HepG2 (cell line): ENCODE measurements at regions not wholly inside any gene's neighbourhood (a gene's known extent, or its start where the extent isn't known, plus 50 kb on each side); places are given as distances from the start of the nearest gene placed in this dataset.
"Not testable (repeated sequence)": the region's sequence is repeated elsewhere in the genome, so short reads cannot be mapped to it uniquely, and the experiment has no call there.

Experiments
- CENPX ChIP-seq: sonication (generic); formaldehyde crosslinking; IDR thresholded peaks from 2 replicates; pipeline ENCODE4 v1.9.0; 2021; ENCODE audit warnings: mild to moderate bottlenecking, missing genetic modification reagents, moderate library complexity
- CREM ChIP-seq, 2 experiments: sonication (generic) in 1 of 2; formaldehyde crosslinking in 1 of 2; IDR thresholded peaks; 2 replicates each; pipeline versions ENCODE4 v1.4.0 to v1.6.1; 2016 to 2020; ENCODE audit warnings: antibody characterized with exemption in 1 of 2, mild to moderate bottlenecking in 1 of 2, missing genetic modification reagents in 1 of 2
- CTCF ChIP-seq: sonication (generic); formaldehyde crosslinking; IDR thresholded peaks from 2 replicates; pipeline ENCODE4 v1.5.0; 2020; ENCODE audit warnings: mild to moderate bottlenecking, missing genetic modification reagents, moderate library complexity
- ESRRA ChIP-seq: sonication (generic); formaldehyde crosslinking; IDR thresholded peaks from 2 replicates; pipeline ENCODE4 v1.5.1; 2020; ENCODE audit warnings: mild to moderate bottlenecking, low read depth, missing genetic modification reagents
- JUN ChIP-seq: sonication (generic); formaldehyde crosslinking; IDR thresholded peaks from 2 replicates; pipeline ENCODE4 v1.4.0; 2020; ENCODE audit warnings: mild to moderate bottlenecking, missing genetic modification reagents
- SMAD1 ChIP-seq: sonication (generic); formaldehyde crosslinking; IDR thresholded peaks from 2 replicates; pipeline ENCODE4 v1.4.0; 2020; ENCODE audit warnings: missing genetic modification reagents, low read depth, mild to moderate bottlenecking, borderline replicate concordance
- TAF15 ChIP-seq: fragments of 200-400 bp; formaldehyde crosslinking; IDR thresholded peaks from one replicate; pipeline ENCODE4 v1.6.1; 2018; ENCODE audit warnings: mild to moderate bottlenecking, low read depth, low read length; ENCODE audit not compliant: poor library complexity, severe bottlenecking
- TBP ChIP-seq: sonication (generic); formaldehyde crosslinking; IDR thresholded peaks from 2 replicates; pipeline ENCODE4 v1.5.0; 2020; ENCODE audit warnings: missing genetic modification reagents
- ZNF138 ChIP-seq: sonication (generic); formaldehyde crosslinking; IDR thresholded peaks from 2 replicates; pipeline ENCODE4 v1.5.0; 2020; ENCODE audit warnings: mild to moderate bottlenecking, low read depth, missing genetic modification reagents

- TF ChIP-seq TBP; CENPX (CRISPR knock-in tag); TAF15; JUN (CRISPR knock-in tag); SMAD1 (CRISPR knock-in tag); CREM (IDR thresholded peaks at IDR 0.05); CREM (CRISPR knock-in tag; IDR thresholded peaks at IDR 0.05); ESRRA (CRISPR knock-in tag); CTCF (CRISPR knock-in tag); ZNF138 (CRISPR knock-in tag): not testable (repeated sequence)
These were observed 167.9 kb downstream of the POTEB3 start for GRCh38 chr15:21272176-21272982.
